Kidney (tissue), 13 donors: ENCODE measurements at regions not wholly inside any gene's neighbourhood (a gene's known extent, or its start where the extent isn't known, plus 50 kb on each side); places are given as distances from the start of the nearest gene placed in this dataset.

Source experiments
- DNase-seq, 5 donors: peaks; one replicate each; pipeline ENCODE4 v3.0.0-alpha.2; 2013 to 2020
- FAIRE-seq: peaks from 2 replicates; lab custom pipeline; 2012; peaks lifted over from hg19 to GRCh38; lab: Jason Lieb, UNC
- H3K27ac ChIP-seq, 2 donors: one replicate each; pipeline ENCODE4 v1.7.0; 2013; ENCODE audit warnings: low read depth in 2 of 2, low read length in 2 of 2, inconsistent platforms in 1 of 2
- H3K27me3 ChIP-seq: one replicate; pipeline ENCODE4 v1.7.1; 2013; ENCODE audit warnings: low read length, inconsistent platforms; ENCODE audit not compliant: control insufficient read depth, insufficient read depth
- H3K36me3 ChIP-seq, 3 donors: one replicate each; pipeline versions ENCODE4 v1.7.0 to v1.7.1; 2013; ENCODE audit warnings: low read length in 3 of 3, control low read depth in 1 of 3, inconsistent platforms in 1 of 3; ENCODE audit not compliant: insufficient read depth in 3 of 3, control insufficient read depth in 2 of 3
- H3K4me1 ChIP-seq, 3 donors: one replicate each; pipeline versions ENCODE4 v1.7.0 to v1.7.1; 2013; ENCODE audit warnings: low read length in 3 of 3, inconsistent platforms in 1 of 3, low read depth in 1 of 3; ENCODE audit not compliant: control insufficient read depth in 2 of 3, insufficient read depth in 2 of 3
- H3K4me3 ChIP-seq, 3 donors: one replicate each; pipeline versions ENCODE4 v1.7.0 to v1.8.1; 2013; ENCODE audit warnings: low read length in 3 of 3, control low read depth in 1 of 3, inconsistent platforms in 1 of 3
- H3K9ac ChIP-seq, 3 donors: one replicate each; pipeline versions ENCODE4 v1.7.0 to v1.7.1; 2013; ENCODE audit warnings: low read length in 3 of 3, control low read depth in 1 of 3, inconsistent platforms in 1 of 3
- H3K9me3 ChIP-seq, 3 donors: one replicate each; pipeline versions ENCODE4 v1.7.0 to v1.7.1; 2013; ENCODE audit warnings: low read length in 3 of 3, control low read depth in 1 of 3, inconsistent platforms in 1 of 3; ENCODE audit not compliant: control insufficient read depth in 2 of 3, insufficient read depth in 1 of 3
- CTCF ChIP-seq: IDR thresholded peaks from 3 replicates; pipeline ENCODE4 v1.5.1; 2012; ENCODE audit warnings: mild to moderate bottlenecking, moderate library complexity, borderline replicate concordance; ENCODE audit not compliant: insufficient read depth; ENCODE audit errors: extremely low read depth
- intact Hi-C: fragments of 100-400 bp; cut with DNase I; formaldehyde crosslinking; loops from one replicate; pipeline ENCODE4 v1.11.1; 2022
- donor health status: control.
- donor health status: control.
- donor health status: control.
- donor health status: control.
- donor health status: control.
- donor health status: DM: yes; HTN: yes; CAD: no.
- donor health status: Normal renal cell carcinoma (clear cell type).

GRCh38 chr16:13439766-13440165, 480.2 kb upstream of the ERCC4 start:
- H3K36me3 ChIP-seq, result no peaks in the 10 kb centered on the region
- no peak overlapping the region for H3K27ac ChIP-seq
- H3K9ac ChIP-seq, result no peak overlapping the region
- no peaks in the 10 kb centered on the region for H3K9me3 ChIP-seq
- H3K27me3 ChIP-seq, result no peaks in the 10 kb centered on the region
- FAIRE-seq (no peak), DNase-seq (no peak)
- intact Hi-C loops, result no loop called here
- no peak overlapping the region for H3K4me3 ChIP-seq
- TF ChIP-seq CTCF, result no peak
- peaks cover 4 to 19% (median 11%) of the 10 kb centered on the region in 3 donors for H3K4me1 ChIP-seq

- DNase-seq, result no peak
- intact Hi-C loops, result no loop called here
Observed at GRCh38 chr16:13441675-13442074, 478.3 kb upstream of the ERCC4 start.

GRCh38 chr16:13448346-13448745, 471.6 kb upstream of the ERCC4 start:
- FAIRE-seq, result no peak

More at GRCh38 chr16:13441675-13442074, 478.3 kb upstream of the ERCC4 start:
- no peak for TF ChIP-seq CTCF
- Histone ChIP-seq H3K27me3 (no peaks in the 10 kb centered on the region), H3K27ac (no peak overlapping the region), H3K36me3 (no peaks in the 10 kb centered on the region), H3K4me1 (peaks cover 0 to 7% (median 2%) of the 10 kb centered on the region in 3 donors), H3K4me3 (no peak overlapping the region), H3K9ac (no peak overlapping the region), H3K9me3 (no peaks in the 10 kb centered on the region)
- FAIRE-seq, result no peak

More at GRCh38 chr16:13448346-13448745, 471.6 kb upstream of the ERCC4 start:
- no peak overlapping the region for H3K4me3 ChIP-seq
- no peaks in the 10 kb centered on the region for H3K9me3 ChIP-seq
- intact Hi-C loops, result no loop called here
- no peak for TF ChIP-seq CTCF
- H3K36me3 ChIP-seq, result no peaks in the 10 kb centered on the region
- no peak for DNase-seq
- no peaks in the 10 kb centered on the region for H3K27me3 ChIP-seq
- H3K27ac ChIP-seq, result no peak overlapping the region
- H3K4me1 ChIP-seq, result peaks cover 0 to 3% (median 2%) of the 10 kb centered on the region in 3 donors
- H3K9ac ChIP-seq, result no peak overlapping the region
